Keratinocyte (primary cell): ENCODE measurements at regions not wholly inside any gene's neighbourhood (a gene's known extent, or its start where the extent isn't known, plus 50 kb on each side); places are given as distances from the start of the nearest gene placed in this dataset.

Experiments used
- DNase-seq: peaks from one replicate; pipeline ENCODE4 v3.0.0-alpha.2; 2011; ENCODE audit warnings: low read depth, missing footprints, low spot score
- FAIRE-seq: peaks from 2 replicates; lab custom pipeline; 2011; peaks lifted over from hg19 to GRCh38; lab: Jason Lieb, UNC
- H2AFZ ChIP-seq: 2 replicates; pipeline ENCODE4 v1.6.0; 2012; ENCODE audit warnings: low read length, control low read depth, inconsistent platforms; ENCODE audit not compliant: control insufficient read depth
- H3K27ac ChIP-seq: 2 replicates; pipeline ENCODE4 v1.5.1; 2011; ENCODE audit warnings: low read length; ENCODE audit not compliant: control insufficient read depth, insufficient read depth
- H3K27me3 ChIP-seq: 3 replicates; pipeline ENCODE4 v1.6.0; 2011; ENCODE audit warnings: low read length; ENCODE audit not compliant: control insufficient read depth, insufficient read depth; ENCODE audit errors: extremely low read depth
- H3K36me3 ChIP-seq, 2 experiments: 2 replicates in 1 of 2; 3 replicates in 1 of 2; pipeline ENCODE4 v1.5.1; 2011; ENCODE audit warnings: low read length in 2 of 2, mild to moderate bottlenecking in 1 of 2; ENCODE audit not compliant: control insufficient read depth in 2 of 2, insufficient read depth in 2 of 2; ENCODE audit errors: extremely low read depth in 1 of 2
- H3K4me1 ChIP-seq: 3 replicates; pipeline ENCODE4 v1.5.1; 2011; ENCODE audit warnings: low read length; ENCODE audit not compliant: control insufficient read depth, insufficient read depth; ENCODE audit errors: extremely low read depth
- H3K4me2 ChIP-seq: 3 replicates; pipeline ENCODE4 v1.6.0; 2011; ENCODE audit warnings: low read depth, low read length; ENCODE audit not compliant: control insufficient read depth, insufficient read depth; ENCODE audit errors: extremely low read depth
- H3K4me3 ChIP-seq, 3 experiments: fragments of 200-600 bp in 1 of 3; sonication (generic) in 1 of 3; 2 replicates in 2 of 3; 3 replicates in 1 of 3; pipeline ENCODE4 v1.5.1; 2011 to 2016; ENCODE audit warnings: low read length in 3 of 3, mild to moderate bottlenecking in 3 of 3, control low read depth in 2 of 3, inconsistent platforms in 1 of 3, low read depth in 1 of 3, mixed read lengths in 1 of 3, mixed run types in 1 of 3, moderate library complexity in 1 of 3; ENCODE audit not compliant: control insufficient read depth in 2 of 3, insufficient read depth in 2 of 3; ENCODE audit errors: extremely low read depth in 1 of 3
- H3K79me2 ChIP-seq: 2 replicates; pipeline ENCODE4 v1.6.0; 2012; ENCODE audit warnings: low read length; ENCODE audit not compliant: control insufficient read depth, insufficient read depth
- H3K9ac ChIP-seq: 3 replicates; pipeline ENCODE4 v1.6.0; 2011; ENCODE audit warnings: low read length; ENCODE audit not compliant: control insufficient read depth, insufficient read depth; ENCODE audit errors: extremely low read depth
- H3K9me1 ChIP-seq: 3 replicates; pipeline ENCODE4 v1.6.0; 2011; ENCODE audit warnings: low read length; ENCODE audit not compliant: control insufficient read depth, insufficient read depth; ENCODE audit errors: extremely low read depth
- H3K9me3 ChIP-seq: 2 replicates; pipeline ENCODE4 v1.5.1; 2012; ENCODE audit warnings: low read depth, low read length; ENCODE audit not compliant: control insufficient read depth
- H4K20me1 ChIP-seq: 3 replicates; pipeline ENCODE4 v1.6.0; 2011; ENCODE audit warnings: low read length; ENCODE audit not compliant: control insufficient read depth, insufficient read depth; ENCODE audit errors: extremely low read depth
- EZH2 ChIP-seq: IDR thresholded peaks from one replicate; pipeline ENCODE4 v1.6.1; 2012; ENCODE audit warnings: inconsistent platforms, mild to moderate bottlenecking, low read length, moderate library complexity
- dilution Hi-C: fragments of 300-500 bp; cut with MboI; formaldehyde crosslinking; loops from one replicate; pipeline ENCODE4 v1.7.0; 2020; ENCODE audit warnings: low sequenced_read_pairs; ENCODE audit not compliant: extremely low pct_ligation_motif_present
- TF ChIP-seq, protein P1 (sequence below), 3 experiments: IDR thresholded peaks in 1 of 3; conservative IDR thresholded peaks in 1 of 3; optimal IDR thresholded peaks in 1 of 3; 2 replicates in 2 of 3; 3 replicates in 1 of 3; pipeline versions ENCODE3 to v1.5.1; 2011; ENCODE audit warnings: low read length in 3 of 3, mild to moderate bottlenecking in 3 of 3, moderate library complexity in 2 of 3, control low read depth in 1 of 3, inconsistent platforms in 1 of 3; ENCODE audit not compliant: insufficient read depth in 2 of 3; ENCODE audit errors: extremely low read depth in 1 of 3

DNA sequence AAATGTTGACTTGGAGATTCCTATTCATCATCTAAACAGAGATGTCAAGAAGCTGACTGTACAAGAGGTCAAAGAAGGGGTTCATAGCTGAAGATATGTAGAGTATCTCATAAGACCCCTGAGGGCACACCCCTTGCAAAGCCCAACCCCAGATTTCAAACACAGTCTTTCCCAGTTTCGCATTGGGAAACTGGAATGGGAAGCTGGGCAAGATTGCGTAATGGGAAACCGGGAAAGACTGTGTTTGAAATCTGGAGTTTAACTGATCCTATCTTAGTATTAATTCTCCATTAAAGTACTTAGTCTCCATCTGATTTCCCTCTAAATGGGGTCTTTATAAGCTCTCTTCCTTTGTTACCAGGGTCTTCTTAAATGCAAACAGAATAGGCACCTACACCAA, 99.5 kb downstream of the FAM76B start:
- FAIRE-seq (no peak), DNase-seq (no peak)
- no peak overlapping the region for H3K27ac ChIP-seq
- dilution Hi-C loops = no loop called here
- H3K9me3 ChIP-seq = no peaks in the 10 kb centered on the region
- H3K9ac ChIP-seq = no peak overlapping the region
- no peak overlapping the region for H3K4me2 ChIP-seq
- no peaks in the 10 kb centered on the region for H3K9me1 ChIP-seq
- no peaks in the 10 kb centered on the region for H3K79me2 ChIP-seq
- H3K36me3 ChIP-seq = no peaks in the 10 kb centered on the region
- no peaks in the 10 kb centered on the region for H3K27me3 ChIP-seq
- H4K20me1 ChIP-seq = no peaks in the 10 kb centered on the region
- no peak overlapping the region for H3K4me3 ChIP-seq
- TF ChIP-seq EZH2 = no peak
- TF ChIP-seq, protein P1, sequence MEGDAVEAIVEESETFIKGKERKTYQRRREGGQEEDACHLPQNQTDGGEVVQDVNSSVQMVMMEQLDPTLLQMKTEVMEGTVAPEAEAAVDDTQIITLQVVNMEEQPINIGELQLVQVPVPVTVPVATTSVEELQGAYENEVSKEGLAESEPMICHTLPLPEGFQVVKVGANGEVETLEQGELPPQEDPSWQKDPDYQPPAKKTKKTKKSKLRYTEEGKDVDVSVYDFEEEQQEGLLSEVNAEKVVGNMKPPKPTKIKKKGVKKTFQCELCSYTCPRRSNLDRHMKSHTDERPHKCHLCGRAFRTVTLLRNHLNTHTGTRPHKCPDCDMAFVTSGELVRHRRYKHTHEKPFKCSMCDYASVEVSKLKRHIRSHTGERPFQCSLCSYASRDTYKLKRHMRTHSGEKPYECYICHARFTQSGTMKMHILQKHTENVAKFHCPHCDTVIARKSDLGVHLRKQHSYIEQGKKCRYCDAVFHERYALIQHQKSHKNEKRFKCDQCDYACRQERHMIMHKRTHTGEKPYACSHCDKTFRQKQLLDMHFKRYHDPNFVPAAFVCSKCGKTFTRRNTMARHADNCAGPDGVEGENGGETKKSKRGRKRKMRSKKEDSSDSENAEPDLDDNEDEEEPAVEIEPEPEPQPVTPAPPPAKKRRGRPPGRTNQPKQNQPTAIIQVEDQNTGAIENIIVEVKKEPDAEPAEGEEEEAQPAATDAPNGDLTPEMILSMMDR (optimal IDR thresholded peaks at IDR 0.05 in 1 of 3, IDR thresholded peaks at IDR 0.05 in 1 of 3, conservative IDR thresholded peaks at IDR 0.05 in 1 of 3; ENCODE audit: extremely low read depth in 1 of 3, insufficient read depth in 2 of 3, low read length in 3 of 3) = no peak
- H2AFZ ChIP-seq = no peak overlapping the region
- peaks cover 6% of the 10 kb centered on the region for H3K4me1 ChIP-seq

GRCh38 chr11:95688501-95689222, 100.9 kb downstream of the FAM76B start:
- peak overlapping the region; percentile 4 for H3K4me2 ChIP-seq

More at GRCh38 chr11:95688501-95689222, 100.9 kb downstream of the FAM76B start:
- peak; percentile 91 for FAIRE-seq
- no peak overlapping the region for H2AFZ ChIP-seq
- H3K36me3 ChIP-seq = no peaks in the 10 kb centered on the region
- dilution Hi-C loops = no loop called here
- peaks cover 6% of the 10 kb centered on the region for H3K4me1 ChIP-seq
- H3K9ac ChIP-seq = no peak overlapping the region
- TF ChIP-seq, protein P1 (optimal IDR thresholded peaks at IDR 0.05 in 1 of 3, IDR thresholded peaks at IDR 0.05 in 1 of 3, conservative IDR thresholded peaks at IDR 0.05 in 1 of 3; ENCODE audit: extremely low read depth in 1 of 3, insufficient read depth in 2 of 3, low read length in 3 of 3) = no peak
- no peak for TF ChIP-seq EZH2
- H3K27ac ChIP-seq = no peak overlapping the region
- H3K4me3 ChIP-seq = no peak overlapping the region
- no peaks in the 10 kb centered on the region for H3K79me2 ChIP-seq
- H3K27me3 ChIP-seq = no peaks in the 10 kb centered on the region
- no peaks in the 10 kb centered on the region for H3K9me1 ChIP-seq
- DNase-seq = peak; percentile 19
- H3K9me3 ChIP-seq = no peaks in the 10 kb centered on the region
- no peaks in the 10 kb centered on the region for H4K20me1 ChIP-seq
